ENCODE measurements at regions not wholly inside any gene's neighbourhood (a gene's known extent, or its start where the extent isn't known, plus 50 kb on each side); places are given as distances from the start of the nearest gene placed in this dataset.

GRCh38 chr3:19711160-19711782 lies 222.7 kb downstream of the EFHB start:
- no peak for DNase-seq

GRCh38 chr3:19702416-19703078 lies 231.5 kb downstream of the EFHB start:
- DNase-seq: no peak

DNA sequence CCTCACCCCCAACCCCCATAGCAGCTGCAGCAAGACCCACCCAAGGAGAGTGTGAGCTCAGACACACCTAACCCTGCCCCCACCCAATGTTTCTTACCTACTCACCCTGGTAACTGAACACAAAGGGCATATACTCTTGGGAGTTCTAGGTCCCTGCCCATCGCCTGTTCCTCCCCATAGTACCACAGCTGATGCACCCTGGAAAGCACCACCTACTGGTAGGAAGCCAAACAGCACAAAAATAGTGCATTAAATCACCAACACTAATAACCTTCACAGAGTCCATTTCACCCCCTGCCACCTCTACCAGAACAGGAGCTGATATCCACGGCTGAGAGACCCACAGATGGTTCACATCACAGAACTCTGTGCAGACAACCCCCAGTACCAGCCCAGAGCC lies 245.2 kb downstream of the EFHB start:
- DNase-seq: peak; percentile 7

DNA sequence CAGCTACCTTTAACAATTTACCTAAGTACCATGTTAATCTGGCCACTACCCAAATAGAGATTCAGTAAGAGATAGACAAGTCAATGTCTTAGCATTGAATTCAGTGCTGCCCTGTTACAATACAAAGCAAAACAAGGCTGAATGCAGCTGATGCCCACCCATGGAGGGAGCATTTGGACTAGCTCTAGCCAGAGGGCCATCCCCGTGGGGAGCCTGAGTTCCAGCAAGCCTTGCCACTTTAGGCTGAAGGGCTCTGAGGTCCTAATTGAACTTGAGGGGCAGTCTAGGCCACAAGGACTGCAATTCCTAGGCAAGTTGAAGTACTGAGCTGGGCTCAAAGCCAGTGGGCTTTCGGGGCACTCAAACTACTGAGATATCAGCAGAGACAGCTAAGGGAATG lies 265.9 kb downstream of the EFHB start:
- no peak for DNase-seq

DNA sequence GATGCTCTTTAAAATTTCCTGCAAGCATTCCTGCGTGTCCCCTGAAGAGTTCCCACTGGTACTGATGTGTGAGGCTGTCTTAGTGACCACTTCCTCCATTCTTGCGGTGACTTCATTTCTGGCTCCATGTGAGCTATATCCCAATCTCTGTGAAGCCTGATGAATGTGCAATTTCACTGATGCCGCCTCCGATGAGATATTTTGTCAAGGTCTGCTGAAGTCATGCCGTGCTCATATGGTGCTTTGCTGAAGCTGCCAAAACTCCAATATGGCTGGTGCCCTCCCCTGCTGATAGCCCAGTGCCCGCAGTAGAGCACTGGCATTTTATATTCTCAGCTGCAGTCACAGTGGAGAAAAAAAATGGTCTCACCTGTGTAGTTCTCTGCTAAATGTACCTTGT lies 271.5 kb downstream of the EFHB start:
- no peak for DNase-seq

DNA sequence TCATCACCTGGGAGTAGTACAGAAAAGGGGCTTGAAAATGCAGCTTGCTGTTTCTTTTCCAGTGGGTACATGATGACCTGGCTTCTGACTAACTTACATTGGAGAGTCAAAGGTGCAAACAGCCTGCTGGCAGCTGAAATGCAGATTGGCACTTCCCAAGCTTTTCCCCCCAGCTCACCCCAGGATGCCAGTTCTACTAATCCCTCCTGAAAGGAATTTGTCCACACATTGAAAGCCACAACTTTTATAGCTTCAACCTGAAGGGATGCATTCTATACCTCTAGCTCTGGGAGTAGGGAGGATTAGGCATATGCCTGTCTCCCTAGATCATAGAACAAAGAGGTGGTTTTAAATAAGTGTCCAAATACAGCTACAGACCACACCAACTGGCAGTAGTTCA lies 281.7 kb downstream of the EFHB start:
- no peak for DNase-seq

DNA sequence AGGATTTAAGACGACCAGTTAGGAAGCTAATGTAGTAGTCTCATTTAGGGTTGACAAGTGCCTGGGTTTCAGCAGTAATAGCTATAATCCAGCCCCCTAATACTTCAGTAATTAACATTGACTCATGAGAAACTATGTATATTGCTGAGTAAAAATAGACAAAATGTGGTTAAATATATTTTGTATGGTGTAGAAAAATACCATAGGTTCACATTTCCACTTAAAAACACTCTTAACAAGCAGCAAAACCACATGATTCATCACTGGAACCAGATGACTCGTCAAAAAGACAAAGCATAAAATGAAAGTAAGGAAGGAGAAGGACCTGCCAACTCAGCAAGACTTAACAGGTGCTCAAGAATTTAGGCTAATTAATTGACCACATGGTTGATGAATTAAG lies 288.9 kb downstream of the EFHB start:
- DNase-seq: peak; percentile 35

- peak; percentile 13 for DNase-seq
These were observed 289.6 kb downstream of the EFHB start for GRCh38 chr3:19644405-19644804.

DNA sequence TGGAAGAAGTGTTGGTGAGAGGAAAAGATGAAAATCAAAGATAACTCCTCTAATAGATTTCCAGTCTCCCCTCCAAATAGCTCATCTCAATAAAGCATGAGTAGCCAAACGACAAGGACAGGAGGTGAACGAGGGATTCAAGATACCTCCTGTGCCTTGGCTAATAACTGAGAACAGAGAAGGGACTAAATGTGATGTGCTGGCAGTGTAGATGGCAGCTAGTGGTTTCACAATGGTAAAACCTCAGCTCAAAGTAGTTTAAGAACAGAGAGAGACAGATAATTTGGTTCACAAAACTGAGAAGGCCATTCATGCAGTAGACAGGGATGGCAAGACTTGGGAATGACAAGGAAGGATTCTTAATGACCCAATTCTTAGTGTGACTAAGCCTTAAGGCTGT lies 292.6 kb downstream of the EFHB start:
- no peak for DNase-seq

DNA sequence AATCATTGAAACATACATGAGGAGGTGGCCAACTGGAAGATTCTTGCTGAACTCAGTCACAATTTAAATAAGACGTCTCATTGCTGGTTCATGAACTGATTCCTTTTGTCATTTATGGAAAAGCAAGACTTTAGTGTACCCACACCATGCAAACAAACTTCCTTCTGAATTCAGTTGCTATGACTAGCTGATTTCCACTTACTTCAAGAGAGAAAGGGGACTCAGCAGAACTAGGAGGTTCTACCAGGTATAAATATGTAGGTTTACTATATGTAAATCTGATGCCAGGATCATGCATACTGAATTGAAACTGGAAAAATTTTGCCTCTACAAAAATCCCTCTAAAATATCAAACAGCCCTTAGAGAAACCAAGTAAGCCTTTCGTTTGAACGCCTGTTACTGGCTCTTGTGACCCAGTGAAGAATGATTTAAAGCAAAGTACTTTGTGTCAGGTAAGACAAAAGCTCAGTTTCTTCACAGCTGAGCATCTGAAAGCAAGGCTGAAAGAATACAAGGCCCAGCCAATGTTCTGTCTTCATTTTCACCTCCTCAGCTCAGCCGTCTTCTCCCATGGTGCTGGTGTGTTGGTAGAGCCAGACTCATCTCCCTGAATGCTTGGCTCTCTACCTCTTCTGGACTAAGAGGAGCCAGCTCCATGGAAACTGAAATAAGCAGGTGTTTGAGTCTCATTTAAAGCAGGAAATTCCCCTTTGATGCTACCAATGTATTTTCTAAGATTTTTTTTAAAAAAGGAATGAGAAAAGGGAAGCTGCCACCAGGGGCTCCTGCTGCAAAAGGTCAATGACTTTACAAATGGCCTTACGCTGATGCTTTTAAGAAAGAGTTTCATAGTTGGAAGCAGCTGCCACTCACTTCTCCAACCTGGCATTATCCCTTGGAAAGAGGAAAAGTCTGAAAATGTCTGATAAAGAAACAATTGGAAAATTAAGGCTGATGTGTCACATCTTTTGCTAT lies 301.6 kb downstream of the EFHB start:
- no peak for DNase-seq

DNA sequence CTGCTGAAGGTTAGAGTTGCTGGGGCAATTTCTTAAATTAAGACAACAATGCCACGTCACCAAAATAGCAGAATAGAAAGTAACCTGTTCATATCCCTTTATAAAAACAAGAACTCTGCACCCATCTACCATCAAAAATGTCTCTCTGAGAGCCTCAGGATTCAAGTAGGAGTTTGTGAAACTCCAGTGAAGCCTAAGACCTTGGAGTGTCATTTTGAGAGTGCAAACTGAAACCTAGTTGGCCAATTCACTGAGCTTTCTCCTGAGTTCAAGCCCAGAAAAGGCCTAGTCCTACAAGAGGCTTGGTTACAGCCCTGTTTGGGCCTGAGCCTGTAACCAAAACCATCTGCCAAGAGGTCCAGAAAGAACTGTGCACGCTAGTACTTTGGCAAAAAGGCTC lies 335.1 kb downstream of the EFHB start:
- DNase-seq: no peak

DNA sequence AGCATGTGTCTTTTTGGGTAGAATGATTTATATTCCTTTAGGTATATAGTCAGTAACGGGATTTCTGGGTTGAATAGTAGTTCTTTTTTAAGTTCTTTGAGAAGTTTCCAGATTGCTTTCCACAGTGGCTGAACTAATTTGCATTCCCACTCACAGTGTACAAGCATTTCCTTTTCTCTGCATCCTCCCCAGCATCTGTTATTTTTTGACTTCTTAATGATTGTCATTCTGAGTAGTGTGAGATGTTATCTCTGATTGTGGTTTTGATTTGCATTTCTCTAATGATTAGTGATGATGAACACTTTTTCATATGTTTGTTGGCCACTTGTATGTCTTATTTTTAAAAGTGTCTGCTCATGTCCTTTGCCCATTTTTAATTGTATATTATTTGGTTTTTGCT lies 337.6 kb downstream of the EFHB start:
- DNase-seq: no peak

DNA sequence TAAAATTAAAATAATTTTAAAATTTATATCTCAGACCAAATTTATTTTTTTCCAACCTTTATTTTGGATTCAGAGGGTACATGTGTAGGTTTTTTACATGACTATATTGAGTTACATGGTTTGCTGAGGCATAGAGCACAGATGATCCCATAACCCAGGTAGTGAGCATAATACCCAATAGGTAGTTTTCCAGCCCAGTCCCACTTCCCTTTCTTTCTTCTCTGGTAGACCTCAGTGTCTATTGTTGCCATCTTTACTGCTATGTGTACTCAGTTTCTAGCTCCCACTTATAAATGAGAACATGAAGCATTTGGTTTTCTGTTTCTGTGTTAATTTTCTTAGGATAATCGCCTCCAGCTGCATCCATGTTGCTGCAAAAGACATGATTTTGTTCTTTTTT lies 338.1 kb downstream of the EFHB start:
- no peak for DNase-seq

Measured in hematopoietic multipotent progenitor cell treated with erythropoietin and hydrocortisone succinate and interleukin-3 and kit ligand, for 4 days (in vitro differentiated cells).